Endothelial cell of umbilical vein (primary cell): ENCODE measurements at regions not wholly inside any gene's neighbourhood (a gene's known extent, or its start where the extent isn't known, plus 50 kb on each side); places are given as distances from the start of the nearest gene placed in this dataset.

Source experiments
- CTCF ChIP-seq, 2 donors: IDR thresholded peaks; 1 replicate in 1 of 2; 2 replicates in 1 of 2; pipeline ENCODE4 v1.5.1; 2011; ENCODE audit warnings: low read length in 2 of 2, mild to moderate bottlenecking in 2 of 2, moderate library complexity in 2 of 2, control low read depth in 1 of 2, inconsistent platforms in 1 of 2, low read depth in 1 of 2; ENCODE audit not compliant: insufficient read depth in 1 of 2; ENCODE audit errors: extremely low read depth in 1 of 2
- EZH2 ChIP-seq: IDR thresholded peaks from 2 replicates; pipeline ENCODE4 v1.6.1; 2012; ENCODE audit warnings: borderline replicate concordance, low read depth, mild to moderate bottlenecking, moderate library complexity, low read length, inconsistent platforms; ENCODE audit not compliant: severe bottlenecking
- FOS ChIP-seq: IDR thresholded peaks from 2 replicates; pipeline ENCODE4 v1.6.1; 2011; ENCODE audit warnings: mild to moderate bottlenecking, low read length, moderate library complexity, borderline replicate concordance; ENCODE audit not compliant: insufficient read depth
- GATA2 ChIP-seq: IDR thresholded peaks from 2 replicates; pipeline ENCODE4 v1.7.0; 2011; ENCODE audit warnings: low read depth, mild to moderate bottlenecking, moderate library complexity, mixed read lengths, low read length; ENCODE audit not compliant: insufficient read length, insufficient read depth
- MAX ChIP-seq: IDR thresholded peaks from 2 replicates; pipeline ENCODE4 v1.6.1; 2011; ENCODE audit not compliant: insufficient read depth, insufficient read length
- POLR2A ChIP-seq: IDR thresholded peaks from 2 replicates; pipeline ENCODE4 v1.6.1; 2012; ENCODE audit warnings: low read depth, mild to moderate bottlenecking, control low read depth, low read length
- POLR2AphosphoS5 ChIP-seq: IDR thresholded peaks from 2 replicates; pipeline ENCODE4 v1.6.1; 2012; ENCODE audit warnings: low read depth, mild to moderate bottlenecking, control low read depth, low read length, moderate library complexity; ENCODE audit not compliant: insufficient read depth

GRCh38 chr6:80550748-80551147, 444.3 kb downstream of the BCKDHB start:
- TF ChIP-seq CTCF (IDR thresholded peaks at IDR 0.05; ENCODE audit: extremely low read depth in 1 of 2, insufficient read depth in 1 of 2, low read depth in 1 of 2, low read length in 2 of 2), result no peak
- TF ChIP-seq POLR2AphosphoS5, result no peak
- TF ChIP-seq POLR2A, result no peak
- no peak for TF ChIP-seq EZH2
- no peak for TF ChIP-seq FOS
- TF ChIP-seq MAX, result no peak
- TF ChIP-seq GATA2, result no peak
